Glomerular visceral epithelial cell (primary cell): ENCODE measurements at regions not wholly inside any gene's neighbourhood (a gene's known extent, or its start where the extent isn't known, plus 50 kb on each side); places are given as distances from the start of the nearest gene placed in this dataset.
A peak's percentile ranks its signal among the peaks of the same experiment; 100 is the strongest.

Experiments used
- DNase-seq: peaks from one replicate; pipeline ENCODE4 v3.0.0-alpha.2; 2016; ENCODE audit errors: extremely low spot score

DNA sequence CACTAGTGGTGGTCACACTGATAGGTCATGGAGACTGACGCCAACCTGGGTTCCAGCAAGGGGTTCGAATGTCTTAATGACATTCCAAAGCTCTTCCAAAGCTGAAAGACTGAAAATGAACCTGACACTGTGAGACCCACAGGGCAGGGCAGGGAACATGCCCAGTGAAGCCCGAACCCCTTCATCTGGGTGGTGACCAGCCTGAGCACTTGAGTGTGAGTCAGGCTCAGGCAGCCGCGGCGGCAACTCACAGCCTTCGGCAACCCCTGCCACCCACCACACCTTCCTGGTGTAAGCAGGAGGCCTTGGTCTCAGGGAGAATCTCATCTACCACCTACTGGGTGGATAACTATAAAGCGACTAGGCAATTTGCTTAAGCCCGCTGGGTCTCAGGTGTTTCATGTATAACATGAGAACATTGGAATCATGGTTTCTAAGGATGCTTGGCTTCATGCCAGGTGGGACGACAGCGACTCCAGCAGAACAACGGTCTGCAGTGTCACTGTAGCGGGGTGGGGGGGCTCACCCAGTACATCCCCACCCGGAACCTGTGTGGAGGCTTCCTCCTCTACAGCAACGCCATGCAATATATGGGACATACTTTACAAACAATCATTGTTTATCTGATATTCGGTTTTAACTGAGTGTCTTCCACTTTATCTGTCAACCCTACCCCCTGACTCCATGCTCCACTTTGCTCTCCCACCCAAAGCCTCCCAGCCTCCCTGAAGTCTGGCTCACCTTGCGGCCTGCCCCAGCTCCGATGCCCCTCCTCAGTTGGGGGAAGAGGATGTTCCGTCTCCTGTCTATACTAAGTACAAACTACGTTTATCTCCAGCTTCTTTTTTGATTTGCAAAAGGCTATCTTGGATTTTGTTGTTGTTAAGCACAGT is 125.0 kb upstream of the MEF2A start:
- DNase-seq: peak; percentile 14

- no peak for DNase-seq
These were observed 124.4 kb upstream of the MEF2A start for GRCh38 chr15:99441444-99441800.

DNA sequence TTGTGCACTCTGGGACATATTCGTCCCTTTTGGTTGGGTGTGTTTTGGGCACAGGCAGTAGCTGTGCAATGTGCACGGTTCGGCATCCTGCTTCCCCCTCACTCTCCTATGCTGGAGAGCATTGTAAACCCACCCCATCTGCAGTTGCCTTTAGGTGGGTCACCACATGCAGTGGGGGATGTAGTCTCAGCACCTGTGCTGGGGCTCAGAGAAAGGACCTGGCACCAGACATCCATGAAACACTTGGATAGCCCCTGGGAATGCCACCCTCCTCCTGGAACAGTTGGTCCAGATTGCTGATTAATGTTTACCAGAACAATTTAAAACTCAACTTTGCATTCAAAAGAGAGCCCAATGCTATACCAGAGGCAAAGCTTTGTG is 123.9 kb upstream of the MEF2A start:
- peak; percentile 26 for DNase-seq

GRCh38 chr15:99442252-99442897 is 123.4 kb upstream of the MEF2A start:
- peak; percentile 89 for DNase-seq

DNA sequence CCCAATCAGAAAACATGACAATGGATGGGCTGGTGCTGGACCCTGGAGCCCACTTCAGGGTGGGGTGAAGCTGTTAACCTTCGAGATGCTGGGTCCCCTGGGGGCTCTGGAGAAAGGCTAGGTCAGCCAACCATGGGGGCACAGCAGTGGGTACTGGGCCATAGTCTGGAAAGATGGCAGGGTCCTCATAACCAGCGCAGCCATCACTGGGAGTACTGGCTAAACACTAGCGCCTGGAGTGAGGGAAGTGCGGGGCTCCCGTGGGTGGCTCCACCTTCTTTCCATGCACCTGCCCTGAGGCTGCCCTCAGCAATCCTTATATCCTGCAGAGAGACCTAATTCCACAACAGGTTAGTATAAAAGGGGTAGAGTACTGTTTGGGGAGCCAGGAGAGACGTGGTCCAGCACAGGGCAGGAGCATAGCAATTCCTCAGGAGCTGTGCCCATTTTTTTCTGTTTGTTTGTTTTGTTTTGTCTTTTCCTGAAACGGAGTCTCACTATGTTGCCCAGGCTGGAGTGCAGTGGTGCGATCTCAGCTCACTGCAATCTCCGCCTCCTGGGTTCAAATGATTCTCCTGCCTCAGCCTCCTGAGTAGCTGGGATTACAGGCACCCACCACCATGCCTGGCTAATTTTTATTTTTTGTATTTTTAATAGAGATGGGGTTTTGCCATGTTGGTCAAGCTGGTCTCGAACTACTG is 122.6 kb upstream of the MEF2A start:
- no peak for DNase-seq

DNA sequence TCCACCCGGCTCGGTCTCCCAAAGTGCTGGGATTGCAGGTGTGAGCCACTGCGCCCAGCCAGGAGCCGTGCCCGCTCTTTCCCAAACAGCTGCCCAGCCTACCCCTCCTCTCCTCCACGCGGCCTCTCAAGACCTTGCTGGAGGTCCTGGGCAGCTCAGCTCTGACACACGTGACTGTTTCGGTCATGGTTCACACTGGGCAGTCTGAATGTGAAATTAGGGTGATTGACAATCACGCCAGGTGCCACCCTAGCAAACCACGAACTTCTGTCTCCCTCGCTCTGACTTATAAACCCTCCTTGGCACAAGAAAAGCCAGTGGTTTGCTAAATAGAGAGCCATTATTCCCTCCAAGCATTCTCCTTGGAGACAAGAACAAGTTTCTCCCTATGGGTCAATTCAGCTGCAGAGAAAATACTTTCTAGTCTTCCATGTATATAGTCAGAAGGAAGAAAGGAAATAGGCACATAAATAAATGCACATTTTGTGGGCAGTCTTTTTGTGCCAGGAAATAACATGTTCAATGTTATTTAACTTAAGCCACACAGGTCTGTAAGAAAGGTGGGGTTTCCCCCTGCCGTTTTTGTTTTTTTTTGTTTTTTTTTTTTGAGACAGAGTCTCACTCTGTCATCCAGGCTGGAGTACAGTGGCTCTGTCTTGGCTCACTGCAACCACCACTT is 121.9 kb upstream of the MEF2A start:
- no peak for DNase-seq

DNA sequence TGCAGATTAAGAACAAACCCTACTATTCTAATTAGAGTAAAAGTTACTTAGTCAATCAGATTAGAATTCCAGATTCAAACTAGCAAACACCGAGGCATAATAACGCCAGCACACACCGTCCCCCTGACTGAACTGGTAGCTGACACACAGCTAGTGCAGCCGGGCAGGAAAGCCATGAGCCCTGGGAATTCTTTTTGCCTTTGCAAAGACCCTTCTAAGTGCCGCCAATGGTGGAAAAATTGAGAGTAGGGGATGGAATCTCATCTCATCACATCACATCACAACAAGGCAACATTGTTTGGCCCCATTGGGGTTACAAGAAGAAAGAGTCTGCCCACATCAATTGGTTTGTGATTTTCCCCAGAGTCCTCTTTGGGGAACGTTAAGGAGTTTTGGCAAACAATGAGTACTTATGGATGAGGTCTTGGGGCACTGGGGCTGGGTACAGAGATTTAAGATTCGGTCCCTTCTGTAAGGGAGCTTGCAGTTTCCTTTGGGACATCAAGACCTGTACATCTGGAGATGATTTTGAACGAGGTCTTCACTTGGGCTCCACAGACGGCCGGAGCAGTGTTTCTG is 120.4 kb upstream of the MEF2A start:
- DNase-seq: no peak

DNA sequence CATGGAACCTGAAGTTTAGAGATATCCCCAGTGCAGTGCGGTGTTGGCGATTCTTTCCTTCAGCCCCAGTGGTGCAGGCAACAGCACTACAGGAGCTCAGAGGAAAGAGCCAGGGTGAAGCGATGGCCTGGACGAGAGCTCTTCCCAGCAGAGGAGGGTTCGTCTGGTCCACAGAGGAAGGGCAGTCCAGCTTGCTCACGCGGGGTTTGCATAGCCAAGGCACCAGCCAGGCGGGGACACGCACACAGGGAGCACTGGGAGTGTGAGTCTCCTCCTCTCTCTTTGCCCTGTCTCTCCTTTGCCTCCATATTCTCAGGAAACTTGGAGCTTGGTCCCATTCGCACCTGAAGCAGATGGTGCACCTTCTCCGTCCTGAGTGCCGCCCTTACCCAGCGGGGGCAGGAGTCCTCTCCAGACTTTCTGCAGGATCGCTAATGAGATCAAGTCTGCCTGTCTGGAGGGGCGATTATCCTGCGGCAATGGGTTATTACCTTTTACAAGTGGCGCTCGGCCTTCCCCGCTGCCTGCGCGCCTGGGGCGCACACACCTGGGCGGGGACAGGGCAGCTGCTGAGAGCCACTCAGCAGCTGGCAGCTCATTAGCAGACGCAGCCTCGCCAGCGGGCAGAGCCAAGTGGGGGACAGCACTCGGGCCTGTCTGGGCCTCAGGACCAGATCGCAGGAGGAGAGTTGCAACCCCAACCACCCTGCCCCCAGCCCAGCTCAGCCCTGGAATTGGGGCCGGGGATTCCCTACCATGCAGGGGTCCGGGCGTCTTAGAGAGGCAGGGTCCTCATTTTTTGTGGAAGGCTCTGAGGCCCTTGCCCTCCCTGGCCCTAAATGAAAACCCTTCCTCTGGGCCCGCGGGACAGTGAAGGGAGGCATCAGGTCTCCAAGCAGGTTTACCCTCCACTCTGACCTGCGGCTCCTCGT is 119.0 kb upstream of the MEF2A start:
- no peak for DNase-seq

GRCh38 chr15:99447497-99448371 is 118.0 kb upstream of the MEF2A start:
- no peak for DNase-seq

GRCh38 chr15:99449514-99449913 is 116.3 kb upstream of the MEF2A start:
- DNase-seq: no peak

- no peak for DNase-seq
These were observed 114.9 kb upstream of the MEF2A start for GRCh38 chr15:99450896-99451358.

DNA sequence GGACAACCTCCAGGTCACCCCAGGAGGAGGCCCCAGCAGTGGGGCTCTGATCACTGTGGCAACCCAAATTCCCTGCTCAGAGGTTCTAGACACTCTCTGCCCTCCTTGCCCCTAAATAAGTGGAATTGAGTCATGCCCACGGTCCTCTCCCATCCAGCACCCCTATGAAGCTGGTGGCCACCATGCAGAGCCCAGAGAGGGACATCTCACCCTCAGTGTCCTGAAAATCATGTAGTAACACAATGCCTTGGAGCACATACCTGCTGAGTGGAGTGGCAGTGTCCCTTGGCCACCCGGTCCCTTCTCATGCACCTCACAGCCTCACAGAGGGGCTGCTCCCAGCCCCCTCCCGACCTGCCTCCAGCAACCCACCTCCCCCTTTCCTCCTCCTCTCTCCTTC is 114.3 kb upstream of the MEF2A start:
- DNase-seq: no peak

GRCh38 chr15:99452010-99452409 is 113.8 kb upstream of the MEF2A start:
- no peak for DNase-seq

DNA sequence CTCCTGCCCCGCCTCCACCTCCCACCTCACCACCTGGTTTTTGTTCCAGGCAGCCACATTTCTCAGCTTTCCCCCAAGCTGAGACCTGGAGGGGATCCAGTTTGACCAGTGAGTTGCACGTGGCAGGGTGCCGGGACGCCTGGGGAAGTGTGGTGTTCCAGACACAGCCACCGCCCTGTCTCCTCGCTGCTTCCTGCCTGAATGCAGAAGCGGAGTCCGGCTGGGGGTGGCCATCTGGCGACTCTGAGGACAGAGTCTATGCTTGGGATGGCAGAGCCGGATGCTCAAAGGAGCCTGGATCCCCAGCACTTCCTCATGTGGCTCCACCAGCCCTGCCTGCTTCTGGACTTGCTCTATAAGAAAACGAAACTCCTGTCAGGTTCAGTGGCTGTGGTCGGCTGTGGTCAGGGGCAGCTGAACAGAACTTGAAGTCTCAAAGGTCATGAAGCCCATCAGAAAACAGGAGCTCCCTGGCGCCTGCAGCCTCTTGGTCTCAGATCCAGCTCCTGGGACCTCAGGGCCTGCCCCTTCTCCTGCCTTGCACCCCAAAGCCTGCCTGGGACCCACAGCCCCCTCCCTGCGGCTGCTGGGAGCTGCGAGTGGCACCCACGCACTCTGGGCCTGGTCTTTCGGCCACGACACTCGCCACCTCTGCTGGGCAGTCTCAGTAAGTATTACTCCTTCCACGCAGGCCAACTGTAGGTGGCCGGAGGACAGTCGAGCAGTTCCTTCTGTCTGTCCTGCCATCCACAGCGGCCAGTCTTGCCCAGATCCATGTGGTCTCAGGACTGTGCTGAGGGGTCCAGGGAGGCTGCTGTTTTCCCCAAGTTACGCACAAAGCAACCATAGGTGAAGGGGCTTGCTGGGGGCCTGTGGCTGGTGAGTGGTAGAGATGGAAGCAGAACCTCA is 112.8 kb upstream of the MEF2A start:
- DNase-seq: peak; percentile 55

- no peak for DNase-seq
These were observed 112.2 kb upstream of the MEF2A start for GRCh38 chr15:99453637-99454030.

DNA sequence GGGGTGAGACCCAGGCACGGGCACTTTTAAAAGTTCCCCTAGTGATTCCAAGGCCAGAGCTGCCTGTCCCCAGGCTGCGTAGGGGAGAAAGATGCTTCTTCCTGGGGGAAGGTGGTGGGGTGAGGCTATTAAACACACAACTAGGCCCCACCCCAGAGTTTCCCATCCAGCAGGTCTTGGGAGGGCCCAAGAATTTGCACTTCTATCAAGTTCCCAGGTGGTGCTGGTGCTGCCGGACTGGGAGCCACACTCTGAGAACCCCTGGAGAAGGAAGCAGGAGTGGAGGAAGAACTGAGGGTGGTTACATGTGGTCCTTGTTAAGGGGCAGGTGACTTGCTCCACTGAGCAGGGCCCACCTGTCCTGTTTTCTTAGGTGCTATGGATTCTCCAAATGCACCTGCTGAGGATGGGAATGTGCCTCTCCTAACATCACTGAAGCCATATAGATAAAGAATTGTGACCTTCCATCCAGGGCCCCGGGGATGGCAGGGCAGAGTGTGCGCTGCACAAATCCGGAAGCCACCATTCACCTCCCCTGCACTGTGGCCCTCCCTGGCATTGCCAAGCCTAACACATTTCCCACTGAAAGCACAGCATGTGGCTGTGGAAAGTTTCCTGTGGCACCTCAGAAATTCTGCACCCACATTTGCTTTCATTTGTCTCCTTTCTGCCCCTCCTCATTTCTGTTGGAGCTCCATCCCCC is 111.5 kb upstream of the MEF2A start:
- DNase-seq: no peak

- DNase-seq: peak; percentile 95
These were observed 110.6 kb upstream of the MEF2A start for GRCh38 chr15:99454941-99455788.
